Uterus (tissue), 3 donors: ENCODE measurements at regions not wholly inside any gene's neighbourhood (a gene's known extent, or its start where the extent isn't known, plus 50 kb on each side); places are given as distances from the start of the nearest gene placed in this dataset.

Experiments used
- DNase-seq, 2 donors: peaks; one replicate each; pipeline ENCODE4 v3.0.0-alpha.2; 2019 to 2020
- H3K27ac ChIP-seq, 2 donors: fragments of 200-600 bp; sonication (generic); 1 replicate in 1 of 2; 2 replicates in 1 of 2; pipeline ENCODE4 v1.5.1; 2016 to 2018
- H3K27me3 ChIP-seq, 2 donors: fragments of 200-600 bp; sonication (generic); one replicate each; pipeline ENCODE4 v1.5.1; 2018 to 2019; ENCODE audit warnings: control low read depth in 1 of 2
- H3K36me3 ChIP-seq, 2 donors: fragments of 200-600 bp; sonication (generic); one replicate each; pipeline ENCODE4 v1.5.1; 2019; ENCODE audit warnings: control low read depth in 1 of 2
- H3K4me1 ChIP-seq, 2 donors: fragments of 200-600 bp; sonication (generic); one replicate each; pipeline ENCODE4 v1.5.1; 2018 to 2019; ENCODE audit warnings: control low read depth in 1 of 2
- H3K4me3 ChIP-seq, 2 donors: fragments of 200-600 bp; sonication (generic); 1 replicate in 1 of 2; 2 replicates in 1 of 2; pipeline ENCODE4 v1.5.1; 2018 to 2019; ENCODE audit warnings: mild to moderate bottlenecking in 1 of 2
- H3K9me3 ChIP-seq, 2 donors: fragments of 200-600 bp; sonication (generic); one replicate each; pipeline ENCODE4 v1.5.1; 2019; ENCODE audit warnings: control low read depth in 1 of 2
- CTCF ChIP-seq, 4 experiments: fragments of 200-600 bp in 2 of 4; fragments of 450-650 bp in 2 of 4; sonication (generic) in 2 of 4; IDR thresholded peaks; one replicate each; pipeline ENCODE4 v1.5.1; 2016 to 2019; ENCODE audit warnings: antibody characterized with exemption in 4 of 4, mild to moderate bottlenecking in 2 of 4, moderate library complexity in 1 of 4
- POLR2A ChIP-seq, 2 donors: fragments of 450-650 bp; IDR thresholded peaks; one replicate each; pipeline ENCODE4 v1.6.1; 2016; ENCODE audit warnings: antibody characterized with exemption in 2 of 2, mild to moderate bottlenecking in 1 of 2, moderate library complexity in 1 of 2
- intact Hi-C: fragments of 100-400 bp; cut with DNase I; formaldehyde crosslinking; loops from one replicate; pipeline ENCODE4 v1.15.1; 2023; ENCODE audit warnings: low total_unique reads
- donor health status: DM: yes; HTN: yes; CAD: no.

DNA sequence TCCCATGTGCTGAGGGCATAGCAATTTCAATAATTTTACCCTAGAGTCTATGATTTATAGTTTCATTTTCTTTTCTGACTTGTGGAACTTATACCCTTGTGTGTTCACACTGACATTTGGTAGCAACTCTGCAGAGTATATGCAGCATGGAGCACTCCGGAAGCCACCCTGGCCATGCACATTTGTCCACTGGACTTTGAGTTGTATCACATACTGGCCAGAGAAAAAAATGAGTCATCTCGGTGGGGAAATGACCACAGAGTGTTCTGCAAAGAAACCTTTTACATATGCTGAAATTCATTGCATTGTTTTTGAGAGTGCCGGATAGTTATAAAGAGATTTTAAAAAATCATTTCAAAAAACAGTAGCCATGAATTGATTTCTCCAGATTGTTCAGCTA is 164.8 kb upstream of the COBL start:
- H3K36me3 ChIP-seq, result no peaks in the 10 kb centered on the region
- TF ChIP-seq POLR2A (IDR thresholded peaks at IDR 0.05) (no peak), CTCF (IDR thresholded peaks at IDR 0.05) (no peak)
- no peaks in the 10 kb centered on the region for H3K4me1 ChIP-seq
- H3K4me3 ChIP-seq, result no peak overlapping the region
- intact Hi-C loops, result no loop called here
- DNase-seq, result no peak
- H3K9me3 ChIP-seq, result no peaks in the 10 kb centered on the region
- no peaks in the 10 kb centered on the region for H3K27me3 ChIP-seq
- no peak overlapping the region for H3K27ac ChIP-seq

DNA sequence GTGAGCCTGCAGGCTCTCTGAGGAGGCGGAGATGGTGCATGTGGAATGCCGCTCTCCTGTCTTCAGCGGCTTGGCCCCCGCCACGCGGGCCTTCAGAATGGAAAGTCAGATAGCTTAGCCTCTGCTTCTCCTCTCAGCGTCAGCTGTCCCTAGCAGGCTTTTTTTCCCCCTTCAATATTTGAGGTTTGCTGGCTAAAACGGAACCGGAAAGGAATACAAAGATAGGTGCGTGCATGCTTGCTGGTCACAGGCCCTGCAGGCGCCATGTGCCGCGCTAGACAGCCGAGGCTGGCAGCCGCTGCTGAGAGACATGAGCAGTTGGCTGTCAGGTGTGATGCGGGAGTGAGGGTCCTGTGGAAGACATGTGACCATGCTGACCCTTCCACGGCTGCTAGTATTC is 161.2 kb upstream of the COBL start:
- no peaks in the 10 kb centered on the region for H3K9me3 ChIP-seq
- no peak for DNase-seq
- H3K27ac ChIP-seq, result no peak overlapping the region
- H3K36me3 ChIP-seq, result no peaks in the 10 kb centered on the region
- no peak overlapping the region for H3K4me3 ChIP-seq
- no peaks in the 10 kb centered on the region for H3K4me1 ChIP-seq
- no peaks in the 10 kb centered on the region for H3K27me3 ChIP-seq
- no peak for TF ChIP-seq POLR2A (IDR thresholded peaks at IDR 0.05)
- no peak for TF ChIP-seq CTCF (IDR thresholded peaks at IDR 0.05)
- intact Hi-C loops, result no loop called here

GRCh38 chr7:51477323-51477722 is 160.7 kb upstream of the COBL start:
- Histone ChIP-seq H3K36me3 (no peaks in the 10 kb centered on the region), H3K9me3 (no peaks in the 10 kb centered on the region), H3K27ac (no peak overlapping the region), H3K27me3 (no peaks in the 10 kb centered on the region), H3K4me3 (no peak overlapping the region), H3K4me1 (no peaks in the 10 kb centered on the region)
- intact Hi-C loops, result no loop called here
- DNase-seq, result no peak
- TF ChIP-seq POLR2A (IDR thresholded peaks at IDR 0.05), result no peak
- no peak for TF ChIP-seq CTCF (IDR thresholded peaks at IDR 0.05)

GRCh38 chr7:51476026-51476425 is 159.4 kb upstream of the COBL start:
- Histone ChIP-seq H3K27me3 (no peaks in the 10 kb centered on the region), H3K4me1 (no peaks in the 10 kb centered on the region), H3K36me3 (no peaks in the 10 kb centered on the region), H3K27ac (no peak overlapping the region), H3K4me3 (no peak overlapping the region), H3K9me3 (no peaks in the 10 kb centered on the region)
- no peak for TF ChIP-seq POLR2A (IDR thresholded peaks at IDR 0.05)
- TF ChIP-seq CTCF (IDR thresholded peaks at IDR 0.05), result no peak
- DNase-seq, result no peak
- intact Hi-C loops, result no loop called here

DNA sequence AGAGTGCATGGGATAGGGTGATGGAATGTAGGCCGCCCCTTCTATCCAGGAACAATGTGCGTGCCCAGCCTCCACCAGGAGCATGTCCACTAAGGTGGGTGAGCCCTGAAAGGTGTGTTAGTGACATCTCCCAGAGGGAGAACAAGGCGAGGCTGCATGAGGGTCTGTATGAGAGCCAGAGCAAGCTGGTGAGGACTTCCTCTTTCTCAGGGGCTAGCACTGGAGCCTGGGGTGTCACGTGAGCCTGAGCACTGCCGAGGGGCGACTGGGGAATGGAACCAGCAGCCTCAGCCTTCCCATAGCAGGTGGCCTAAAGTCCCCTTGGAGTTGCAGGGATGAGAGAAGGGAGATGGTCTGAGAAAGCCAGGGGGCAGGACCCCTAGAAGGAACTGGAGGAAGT is 156.3 kb upstream of the COBL start:
- no peak overlapping the region for H3K27ac ChIP-seq
- no peaks in the 10 kb centered on the region for H3K4me1 ChIP-seq
- TF ChIP-seq POLR2A (IDR thresholded peaks at IDR 0.05), result no peak
- no peak for TF ChIP-seq CTCF (IDR thresholded peaks at IDR 0.05)
- no peaks in the 10 kb centered on the region for H3K36me3 ChIP-seq
- H3K27me3 ChIP-seq, result no peaks in the 10 kb centered on the region
- H3K4me3 ChIP-seq, result no peak overlapping the region
- no peak for DNase-seq
- intact Hi-C loops, result no loop called here
- no peaks in the 10 kb centered on the region for H3K9me3 ChIP-seq
